SK-N-SH (cell line): ENCODE measurements at regions not wholly inside any gene's neighbourhood (a gene's known extent, or its start where the extent isn't known, plus 50 kb on each side); places are given as distances from the start of the nearest gene placed in this dataset.

Experiments
- CTCF ChIP-seq: fragments of 200-600 bp; sonication (generic); IDR thresholded peaks from 2 replicates; pipeline ENCODE4 v1.6.1; 2017; ENCODE audit warnings: antibody characterized with exemption, mild to moderate bottlenecking, moderate library complexity
- EP300 ChIP-seq, 2 experiments: IDR thresholded peaks; 2 replicates each; pipeline versions ENCODE4 v1.4.0 to v1.6.1; 2012; ENCODE audit warnings: borderline replicate concordance in 1 of 2, low read depth in 1 of 2, low read length in 1 of 2
- EZH2phosphoT487 ChIP-seq: fragments of 200-600 bp; sonication (generic); IDR thresholded peaks from 2 replicates; pipeline ENCODE4 v1.6.1; 2017; ENCODE audit warnings: low read depth, mixed run types, mild to moderate bottlenecking, antibody characterized with exemption, moderate library complexity, borderline replicate concordance
- FOSL2 ChIP-seq: IDR thresholded peaks from 2 replicates; pipeline ENCODE4 v1.4.0; 2012; ENCODE audit warnings: low read depth, mild to moderate bottlenecking, moderate library complexity, borderline replicate concordance
- NFIC ChIP-seq: IDR thresholded peaks from 2 replicates; pipeline ENCODE4 v1.4.0; 2012; ENCODE audit warnings: borderline replicate concordance
- RFX5 ChIP-seq: IDR thresholded peaks from 2 replicates; pipeline ENCODE4 v1.6.1; 2012; ENCODE audit warnings: mild to moderate bottlenecking, improper control_type of control experiment, low read length
- SMC3 ChIP-seq: IDR thresholded peaks from 2 replicates; pipeline ENCODE4 v1.6.1; 2012; ENCODE audit warnings: low read depth, low read length, improper control_type of control experiment
- USF1 ChIP-seq: IDR thresholded peaks from 2 replicates; pipeline ENCODE4 v1.4.0; 2012; ENCODE audit warnings: low read depth, borderline replicate concordance

GRCh38 chr18:4573735-4574134, 118.6 kb upstream of the DLGAP1 start:
- TF ChIP-seq CTCF (no peak), SMC3 (no peak), FOSL2 (no peak), USF1 (no peak), EP300 (IDR thresholded peaks at IDR 0.05; ENCODE audit: borderline replicate concordance in 1 of 2, low read depth in 1 of 2, low read length in 1 of 2) (no peak), EZH2phosphoT487 (no peak), NFIC (no peak), RFX5 (no peak)
